ENCODE measurements at regions not wholly inside any gene's neighbourhood (a gene's known extent, or its start where the extent isn't known, plus 50 kb on each side); places are given as distances from the start of the nearest gene placed in this dataset.
A peak's percentile ranks its signal among the peaks of the same experiment; 100 is the strongest.
"Not testable (repeated sequence)": the region's sequence is repeated elsewhere in the genome, so short reads cannot be mapped to it uniquely, and the experiment has no call there.

- FAIRE-seq (no peak), DNase-seq (ENCODE audit: low spot score) (no peak)
Observed at GRCh38 chr1:113185463-113186104, 112.6 kb downstream of the LRIG2 start.

- DNase-seq (ENCODE audit: low spot score) (no peak), FAIRE-seq (no peak)
Observed at GRCh38 chr1:113190078-113190477, 117.1 kb downstream of the LRIG2 start.

DNA sequence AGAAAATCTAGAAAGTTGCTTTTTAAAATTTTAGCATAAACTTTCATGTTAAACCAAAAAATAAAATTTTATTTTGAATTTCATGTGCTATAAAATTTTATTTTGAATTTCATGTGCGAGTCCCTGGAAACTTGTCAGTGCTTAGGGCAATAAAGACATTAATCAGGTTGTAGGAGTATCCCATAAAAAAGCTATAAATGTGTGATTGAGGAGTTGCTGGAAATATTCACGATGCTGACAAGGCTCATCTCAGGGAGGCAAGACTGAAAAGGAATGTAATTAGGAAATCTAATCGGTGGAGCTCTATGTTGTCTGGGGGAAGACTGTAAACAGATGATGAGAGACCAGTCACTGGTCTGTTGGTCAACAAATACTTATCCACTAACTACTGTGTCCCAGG, 117.9 kb downstream of the LRIG2 start:
- FAIRE-seq, result no peak

DNA sequence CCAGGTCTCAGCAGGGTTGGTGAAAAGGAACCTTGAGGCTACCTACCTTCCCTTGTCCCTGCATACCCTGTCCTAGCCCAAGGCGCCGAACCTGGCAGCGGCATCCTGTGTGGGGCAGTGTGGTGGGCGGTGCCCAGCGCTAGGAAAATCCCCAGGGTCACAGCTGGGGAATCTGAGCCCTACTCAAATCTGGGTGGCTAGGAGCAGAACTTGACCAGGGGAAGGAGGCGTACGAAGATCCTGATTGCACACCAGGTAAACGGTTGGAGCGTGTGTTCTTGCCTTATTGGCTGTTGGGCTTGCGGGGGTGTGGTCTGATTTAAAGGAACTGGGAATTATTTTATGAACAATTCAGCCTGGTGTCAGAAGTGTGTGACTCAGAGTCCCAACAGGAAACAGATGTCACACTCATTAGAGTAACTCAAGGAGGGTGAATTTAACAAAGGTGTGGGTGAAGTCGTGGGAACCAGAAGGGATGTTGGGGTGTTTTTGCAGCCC, 118.6 kb downstream of the LRIG2 start:
- FAIRE-seq (no peak), DNase-seq (ENCODE audit: low spot score) (no peak)

More for the DNA sequence above, 117.9 kb downstream of the LRIG2 start:
- no peak for DNase-seq (ENCODE audit: low spot score)

DNA sequence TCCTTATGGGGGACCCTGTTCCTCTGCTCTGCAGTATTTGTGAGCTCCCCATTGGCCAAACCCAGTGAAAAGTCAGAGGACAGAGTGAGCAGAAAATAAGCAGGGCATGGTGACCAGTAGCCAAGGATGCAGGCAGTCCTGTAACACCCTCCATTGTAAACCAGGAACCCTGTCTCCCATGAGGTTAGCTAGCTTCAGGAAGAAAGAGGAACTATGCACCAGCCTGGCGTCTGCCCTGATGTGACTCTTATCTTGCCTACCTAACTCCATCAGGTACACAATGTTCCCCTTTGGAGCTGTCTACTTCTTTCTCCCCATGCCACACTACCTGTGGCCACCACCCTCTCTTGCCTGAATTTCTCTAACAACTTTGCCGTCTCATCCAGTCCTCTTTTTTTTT, 119.2 kb downstream of the LRIG2 start:
- no peak for FAIRE-seq
- DNase-seq (ENCODE audit: low spot score), result peak; percentile 3

DNA sequence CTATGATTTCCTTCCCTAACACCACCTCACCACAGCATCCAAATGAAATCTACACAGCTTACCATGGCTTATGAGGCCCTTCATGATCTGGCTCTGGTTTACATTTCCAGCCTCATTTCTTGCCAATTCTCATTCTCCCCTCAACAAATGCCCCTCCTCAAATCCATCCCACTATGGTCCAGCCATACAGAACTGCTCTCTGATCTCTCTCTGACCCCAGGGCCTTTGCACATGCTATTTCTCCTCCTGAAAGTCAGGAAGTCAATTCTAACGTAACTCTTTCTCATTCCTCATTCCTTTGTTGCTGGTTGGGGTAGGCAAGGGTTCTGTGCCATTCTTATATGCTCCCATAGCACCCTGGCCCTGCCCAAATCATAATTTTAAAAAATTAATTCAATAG, 120.0 kb downstream of the LRIG2 start:
- no peak for DNase-seq (ENCODE audit: low spot score)
- FAIRE-seq, result no peak

GRCh38 chr1:113194846-113195830, 122.1 kb downstream of the LRIG2 start:
- FAIRE-seq, result no peak
- peak; percentile 2 for DNase-seq (ENCODE audit: low spot score)

GRCh38 chr1:113197719-113198330, 124.8 kb downstream of the LRIG2 start:
- no peak for FAIRE-seq
- DNase-seq (ENCODE audit: low spot score), result peak; percentile 4

GRCh38 chr1:113198806-113199205, 125.8 kb downstream of the LRIG2 start:
- FAIRE-seq (no peak), DNase-seq (ENCODE audit: low spot score) (peak; percentile 1)

DNA sequence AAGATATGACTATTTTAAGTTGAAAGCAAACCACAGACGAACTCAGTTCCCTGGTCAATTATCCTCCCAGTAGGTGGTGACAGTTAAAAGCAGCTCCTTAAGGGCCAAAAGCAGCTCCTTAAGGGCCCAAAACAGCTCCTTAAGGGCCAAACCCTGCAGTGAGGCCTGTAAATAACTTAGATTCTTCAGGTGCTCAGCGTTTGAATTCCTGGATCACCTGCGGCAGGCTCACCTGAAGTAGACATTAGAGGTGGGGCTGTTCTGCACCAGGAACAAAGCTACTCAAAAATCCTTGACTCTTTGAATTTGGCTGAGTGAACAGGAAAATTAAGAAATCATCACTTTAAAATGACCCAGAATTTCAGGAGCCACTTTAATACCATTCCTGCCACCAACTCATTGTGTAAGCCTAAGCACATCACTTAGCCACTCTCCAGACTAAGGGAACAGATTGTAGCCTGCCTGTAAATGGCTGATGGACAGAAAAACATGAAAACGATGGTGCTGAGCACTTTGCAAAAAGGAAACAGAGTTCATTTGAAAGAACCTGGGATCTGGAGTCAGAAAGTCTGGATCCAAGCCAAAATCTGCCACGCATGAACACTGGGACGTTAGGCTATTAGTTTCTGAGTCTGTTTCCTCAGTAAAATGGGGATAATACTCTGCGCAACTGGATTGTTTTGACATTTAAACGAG, 126.9 kb downstream of the LRIG2 start:
- DNase-seq (ENCODE audit: low spot score) (peak; percentile 4), FAIRE-seq (no peak)

GRCh38 chr1:113201560-113201959, 128.6 kb downstream of the LRIG2 start:
- FAIRE-seq (no peak), DNase-seq (ENCODE audit: low spot score) (no peak)

DNA sequence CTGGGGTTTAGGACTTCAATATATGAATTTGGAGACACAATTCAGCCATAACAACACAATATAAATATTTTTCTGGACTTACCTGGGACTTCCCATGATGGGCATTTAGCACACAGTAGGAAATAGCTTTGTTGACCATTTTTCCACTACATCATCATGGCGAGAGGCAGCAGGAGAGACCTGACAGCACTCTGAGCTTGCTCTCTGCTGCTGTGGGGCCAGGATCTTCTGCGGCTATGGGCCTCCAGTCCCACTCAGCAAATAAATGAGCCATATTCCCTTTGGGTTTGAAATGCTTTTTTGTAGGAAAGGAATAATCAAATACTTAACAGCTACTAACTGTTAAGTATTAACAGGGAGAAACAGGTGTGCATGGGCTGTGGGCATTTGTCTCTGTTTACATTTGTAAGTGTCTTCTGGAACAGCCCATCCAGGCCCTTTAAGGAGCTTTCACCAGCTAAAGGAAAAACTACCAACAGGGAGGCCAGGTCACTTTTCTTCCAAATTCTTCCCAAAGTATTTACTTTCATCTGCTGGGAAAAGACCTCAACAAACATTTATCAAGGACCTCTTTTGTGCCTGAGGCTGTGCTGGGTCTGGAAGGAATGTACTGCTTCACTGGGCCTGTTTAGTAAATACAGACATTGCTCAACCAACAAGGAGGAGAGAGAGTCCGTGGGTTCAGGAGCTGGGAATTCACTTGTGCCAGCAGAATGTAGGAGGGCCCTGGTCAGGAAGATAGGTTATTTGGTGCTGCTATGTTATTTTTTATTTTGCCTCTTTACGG, 133.2 kb downstream of the LRIG2 start:
- FAIRE-seq (no peak), DNase-seq (ENCODE audit: low spot score) (no peak)

- no peak for FAIRE-seq
Observed at GRCh38 chr1:113207019-113207418, 134.0 kb downstream of the LRIG2 start.

DNA sequence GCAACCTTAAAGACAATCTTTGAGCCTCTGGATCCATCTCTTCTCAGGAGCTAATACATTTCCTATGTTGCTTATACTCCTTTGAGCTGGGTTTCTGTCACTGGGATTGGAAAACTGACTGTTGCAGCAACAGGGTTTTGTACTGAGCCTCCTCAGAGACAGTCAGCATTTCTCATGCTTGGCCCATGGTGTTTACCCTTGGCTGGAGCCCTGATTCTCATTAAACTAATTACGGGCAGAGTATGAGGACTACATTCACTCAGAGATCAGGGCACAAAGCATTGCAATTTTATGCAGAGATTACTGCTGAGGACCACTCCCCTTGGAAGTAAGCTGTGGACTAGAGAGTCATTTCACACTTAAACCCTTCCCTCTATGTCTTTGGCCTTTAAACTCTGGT, 134.5 kb downstream of the LRIG2 start:
- FAIRE-seq, result no peak
- DNase-seq (ENCODE audit: low spot score), result no peak

More at GRCh38 chr1:113207019-113207418, 134.0 kb downstream of the LRIG2 start:
- no peak for DNase-seq (ENCODE audit: low spot score)

DNA sequence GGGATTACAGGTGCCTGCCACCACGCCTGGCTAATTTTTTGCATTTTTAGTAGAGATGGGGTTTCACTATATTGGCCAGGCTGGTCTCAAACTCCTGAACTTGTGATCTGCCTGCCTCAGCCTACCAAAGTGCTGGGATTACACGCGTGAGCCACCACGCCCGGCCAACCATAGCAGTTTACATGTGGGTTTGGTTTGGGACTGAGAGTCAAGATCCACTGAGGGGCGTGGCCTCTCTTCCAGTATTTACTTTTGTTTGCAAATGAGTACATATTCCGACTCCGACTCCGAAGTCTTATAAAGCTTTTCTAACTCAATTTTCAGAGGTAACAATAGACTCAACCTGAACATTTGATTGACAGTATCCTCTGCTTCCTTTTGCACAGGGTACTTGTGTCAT, 135.4 kb downstream of the LRIG2 start:
- not testable (repeated sequence) for DNase-seq (ENCODE audit: low spot score); FAIRE-seq

GRCh38 chr1:113210248-113210647, 137.2 kb downstream of the LRIG2 start:
- FAIRE-seq (no peak), DNase-seq (ENCODE audit: low spot score) (no peak)

DNA sequence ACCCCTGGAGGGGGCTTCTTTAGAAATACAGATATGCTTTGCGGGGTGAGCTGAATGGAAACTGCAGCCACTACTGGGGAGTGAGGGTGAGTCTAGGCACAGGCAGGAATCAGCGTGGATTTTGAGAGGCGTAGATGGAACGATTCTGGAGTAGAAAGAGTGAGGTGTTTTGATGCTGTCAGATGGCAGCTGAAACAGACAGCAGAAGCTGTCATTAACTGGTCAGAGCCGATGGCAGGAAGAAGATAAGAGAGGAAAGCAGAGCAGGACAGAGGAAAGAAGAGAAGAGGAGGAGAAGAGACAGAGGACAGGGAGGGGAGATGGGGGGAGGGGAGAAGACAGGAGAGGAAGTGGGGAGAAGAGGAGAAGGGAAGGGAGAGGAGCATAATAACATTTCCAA, 138.5 kb downstream of the LRIG2 start:
- FAIRE-seq, result no peak
- no peak for DNase-seq (ENCODE audit: low spot score)

GRCh38 chr1:113215015-113215414, 142.0 kb downstream of the LRIG2 start:
- DNase-seq (ENCODE audit: low spot score) (no peak), FAIRE-seq (no peak)

DNA sequence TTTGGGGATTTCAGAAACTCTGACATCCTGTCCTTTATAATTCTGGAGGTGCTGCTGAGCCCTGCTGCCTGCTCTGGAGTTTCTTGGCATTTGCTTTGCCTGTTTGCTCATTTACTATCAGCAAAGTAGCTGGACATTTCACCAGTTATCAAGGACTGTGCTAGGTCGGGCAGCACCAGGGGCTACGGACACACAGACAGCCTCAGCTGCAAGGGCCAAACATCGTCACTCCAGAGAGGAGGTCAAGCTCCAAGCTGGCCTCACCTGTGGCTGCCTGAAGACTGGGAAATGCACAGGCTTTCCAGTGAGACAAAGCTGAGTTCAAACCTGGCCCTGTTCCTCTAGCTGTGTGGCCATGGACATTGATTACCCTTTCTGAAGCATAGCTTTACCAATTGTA, 143.7 kb downstream of the LRIG2 start:
- no peak for FAIRE-seq
- no peak for DNase-seq (ENCODE audit: low spot score)

- FAIRE-seq, result no peak
Observed at GRCh38 chr1:113217447-113218208, 144.6 kb downstream of the LRIG2 start.

More at GRCh38 chr1:113217447-113218208, 144.6 kb downstream of the LRIG2 start:
- DNase-seq (ENCODE audit: low spot score), result no peak
